Testis (tissue), 2 donors: ENCODE measurements at regions not wholly inside any gene's neighbourhood (a gene's known extent, or its start where the extent isn't known, plus 50 kb on each side); places are given as distances from the start of the nearest gene placed in this dataset.

ENCODE experiments used
- CTCF ChIP-seq, 3 experiments: fragments of 450-650 bp in 2 of 3; fragments of 200-600 bp in 1 of 3; sonication (generic) in 1 of 3; IDR thresholded peaks; one replicate each; pipeline ENCODE4 v1.5.1; 2016 to 2019; ENCODE audit warnings: antibody characterized with exemption in 3 of 3, mild to moderate bottlenecking in 2 of 3, moderate library complexity in 1 of 3
- POLR2A ChIP-seq: fragments of 450-650 bp; IDR thresholded peaks from one replicate; pipeline ENCODE4 v1.6.1; 2017; ENCODE audit warnings: antibody characterized with exemption, mild to moderate bottlenecking, moderate library complexity

DNA sequence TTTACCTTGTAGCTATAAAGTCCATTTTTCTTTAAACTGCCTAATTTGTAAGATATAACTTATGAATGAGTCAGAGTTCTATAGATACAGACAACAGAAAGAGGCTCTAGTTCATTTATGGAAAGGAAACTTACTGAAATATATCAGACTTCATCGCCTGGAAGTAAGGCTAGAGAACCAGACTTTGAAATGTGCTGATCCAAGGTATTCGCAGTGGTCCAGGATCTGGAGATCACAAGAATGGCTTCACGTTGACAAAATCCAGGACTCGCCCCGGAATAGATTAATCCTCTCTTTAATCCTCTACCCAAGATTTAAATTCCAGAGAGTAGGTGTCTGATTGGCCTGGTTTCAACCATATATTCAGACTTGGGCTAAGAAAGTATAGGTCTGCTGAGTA is 69.1 kb upstream of the LOC128125822 start:
- no peak for TF ChIP-seq POLR2A
- TF ChIP-seq CTCF (IDR thresholded peaks at IDR 0.05): no peak
